ENCODE measurements at regions not wholly inside any gene's neighbourhood (a gene's known extent, or its start where the extent isn't known, plus 50 kb on each side); places are given as distances from the start of the nearest gene placed in this dataset.

GRCh38 chr10:80860719-80861118 lies 323.0 kb downstream of the SH2D4B start:
- no peak for DNase-seq (ENCODE audit: low spot score)

- DNase-seq (ENCODE audit: low spot score) = no peak
Measured at GRCh38 chr10:80861882-80862281, 324.2 kb downstream of the SH2D4B start.

GRCh38 chr10:80870282-80870681 lies 332.6 kb downstream of the SH2D4B start:
- DNase-seq (ENCODE audit: low spot score) = no peak

GRCh38 chr10:80871083-80871482 lies 333.4 kb downstream of the SH2D4B start:
- DNase-seq (ENCODE audit: low spot score) = no peak

- no peak for DNase-seq (ENCODE audit: low spot score)
Measured at GRCh38 chr10:80878330-80878729, 340.6 kb downstream of the SH2D4B start.

GRCh38 chr10:80890146-80890545 lies 352.4 kb downstream of the SH2D4B start:
- no peak for DNase-seq (ENCODE audit: low spot score)

GRCh38 chr10:80893256-80893655 lies 355.6 kb downstream of the SH2D4B start:
- no peak for DNase-seq (ENCODE audit: low spot score)

GRCh38 chr10:80894311-80894791 lies 356.6 kb downstream of the SH2D4B start:
- no peak for DNase-seq (ENCODE audit: low spot score)

GRCh38 chr10:80894797-80895467 lies 357.2 kb downstream of the SH2D4B start:
- no peak for DNase-seq (ENCODE audit: low spot score)

- DNase-seq (ENCODE audit: low spot score) = no peak
Measured at GRCh38 chr10:80896076-80896475, 358.4 kb downstream of the SH2D4B start.

GRCh38 chr10:80896959-80897358 lies 359.3 kb downstream of the SH2D4B start:
- no peak for DNase-seq (ENCODE audit: low spot score)

- no peak for DNase-seq (ENCODE audit: low spot score)
Measured at GRCh38 chr10:80900661-80901060, 363.0 kb downstream of the SH2D4B start.

GRCh38 chr10:80908611-80909010 lies 370.9 kb downstream of the SH2D4B start:
- no peak for DNase-seq (ENCODE audit: low spot score)

- no peak for DNase-seq (ENCODE audit: low spot score)
Measured at GRCh38 chr10:80909254-80909653, 371.6 kb downstream of the SH2D4B start.

- no peak for DNase-seq (ENCODE audit: low spot score)
Measured at GRCh38 chr10:80917636-80918035, 379.9 kb downstream of the SH2D4B start.

- no peak for DNase-seq (ENCODE audit: low spot score)
Measured at GRCh38 chr10:80921032-80921431, 383.3 kb downstream of the SH2D4B start.

- peak; percentile 68 for DNase-seq (ENCODE audit: low spot score)
Measured at GRCh38 chr10:80924063-80924952, 386.6 kb downstream of the SH2D4B start.

- no peak for DNase-seq (ENCODE audit: low spot score)
Measured at GRCh38 chr10:80927419-80928078, 389.8 kb downstream of the SH2D4B start.

GRCh38 chr10:80938903-80939302 lies 401.2 kb downstream of the SH2D4B start:
- DNase-seq (ENCODE audit: low spot score) = no peak

- no peak for DNase-seq (ENCODE audit: low spot score)
Measured at GRCh38 chr10:80945264-80945880, 407.7 kb downstream of the SH2D4B start.

- no peak for DNase-seq (ENCODE audit: low spot score)
Measured at GRCh38 chr10:80946073-80946472, 408.4 kb downstream of the SH2D4B start.
